Endothelial cell (in vitro differentiated cells): ENCODE measurements at regions not wholly inside any gene's neighbourhood (a gene's known extent, or its start where the extent isn't known, plus 50 kb on each side); places are given as distances from the start of the nearest gene placed in this dataset.

Experiments
- DNase-seq: peaks from one replicate; pipeline ENCODE4 v3.0.0; 2021; ENCODE audit warnings: low spot score
- H3K27ac Mint-ChIP-seq: one replicate; pipeline ENCODE4 v1.8.0; 2021; ENCODE audit warnings: mixed read lengths, inconsistent platforms; ENCODE audit not compliant: unreplicated experiment
- H3K27me3 Mint-ChIP-seq: one replicate; pipeline ENCODE4 v1.8.0; 2021; ENCODE audit warnings: mild to moderate bottlenecking, moderate library complexity, mixed read lengths, inconsistent platforms; ENCODE audit not compliant: unreplicated experiment
- H3K36me3 Mint-ChIP-seq: one replicate; pipeline ENCODE4 v1.8.0; 2021; ENCODE audit warnings: mild to moderate bottlenecking, low read depth, mixed read lengths, inconsistent platforms; ENCODE audit not compliant: unreplicated experiment
- H3K4me1 Mint-ChIP-seq: one replicate; pipeline ENCODE4 v1.8.0; 2021; ENCODE audit warnings: mild to moderate bottlenecking, mixed read lengths, inconsistent platforms; ENCODE audit not compliant: unreplicated experiment
- H3K4me3 Mint-ChIP-seq: one replicate; pipeline ENCODE4 v1.8.0; 2021; ENCODE audit warnings: mild to moderate bottlenecking, mixed read lengths, inconsistent platforms; ENCODE audit not compliant: unreplicated experiment
- H3K9me3 Mint-ChIP-seq: one replicate; pipeline ENCODE4 v1.8.0; 2021; ENCODE audit warnings: mixed read lengths, inconsistent platforms; ENCODE audit not compliant: unreplicated experiment
- TF ChIP-seq, protein P1 (sequence below): fragments of 200-600 bp; sonication (generic); IDR thresholded peaks from one replicate; pipeline ENCODE4 v1.5.0; 2021; ENCODE audit warnings: antibody characterized with exemption; ENCODE audit not compliant: unreplicated experiment

GRCh38 chr17:71628306-71628705 is 492.5 kb upstream of the SOX9 start:
- TF ChIP-seq, protein P1, sequence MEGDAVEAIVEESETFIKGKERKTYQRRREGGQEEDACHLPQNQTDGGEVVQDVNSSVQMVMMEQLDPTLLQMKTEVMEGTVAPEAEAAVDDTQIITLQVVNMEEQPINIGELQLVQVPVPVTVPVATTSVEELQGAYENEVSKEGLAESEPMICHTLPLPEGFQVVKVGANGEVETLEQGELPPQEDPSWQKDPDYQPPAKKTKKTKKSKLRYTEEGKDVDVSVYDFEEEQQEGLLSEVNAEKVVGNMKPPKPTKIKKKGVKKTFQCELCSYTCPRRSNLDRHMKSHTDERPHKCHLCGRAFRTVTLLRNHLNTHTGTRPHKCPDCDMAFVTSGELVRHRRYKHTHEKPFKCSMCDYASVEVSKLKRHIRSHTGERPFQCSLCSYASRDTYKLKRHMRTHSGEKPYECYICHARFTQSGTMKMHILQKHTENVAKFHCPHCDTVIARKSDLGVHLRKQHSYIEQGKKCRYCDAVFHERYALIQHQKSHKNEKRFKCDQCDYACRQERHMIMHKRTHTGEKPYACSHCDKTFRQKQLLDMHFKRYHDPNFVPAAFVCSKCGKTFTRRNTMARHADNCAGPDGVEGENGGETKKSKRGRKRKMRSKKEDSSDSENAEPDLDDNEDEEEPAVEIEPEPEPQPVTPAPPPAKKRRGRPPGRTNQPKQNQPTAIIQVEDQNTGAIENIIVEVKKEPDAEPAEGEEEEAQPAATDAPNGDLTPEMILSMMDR: no peak
- no peak overlapping the region for H3K4me3 Mint-ChIP-seq
- no peak overlapping the region for H3K27ac Mint-ChIP-seq
- DNase-seq: no peak
- no peaks in the 10 kb centered on the region for H3K36me3 Mint-ChIP-seq
- H3K27me3 Mint-ChIP-seq: no peaks in the 10 kb centered on the region
- H3K4me1 Mint-ChIP-seq: peaks cover 6% of the 10 kb centered on the region
- H3K9me3 Mint-ChIP-seq: no peaks in the 10 kb centered on the region

- TF ChIP-seq, protein P1: no peak
- no peak for DNase-seq
- H3K4me1 Mint-ChIP-seq: peaks cover 6% of the 10 kb centered on the region
- no peak overlapping the region for H3K4me3 Mint-ChIP-seq
- peaks cover 1% of the 10 kb centered on the region for H3K27me3 Mint-ChIP-seq
- H3K9me3 Mint-ChIP-seq: no peaks in the 10 kb centered on the region
- no peaks in the 10 kb centered on the region for H3K36me3 Mint-ChIP-seq
- H3K27ac Mint-ChIP-seq: no peak overlapping the region
Measured at GRCh38 chr17:71631483-71631882, 489.3 kb upstream of the SOX9 start.

DNA sequence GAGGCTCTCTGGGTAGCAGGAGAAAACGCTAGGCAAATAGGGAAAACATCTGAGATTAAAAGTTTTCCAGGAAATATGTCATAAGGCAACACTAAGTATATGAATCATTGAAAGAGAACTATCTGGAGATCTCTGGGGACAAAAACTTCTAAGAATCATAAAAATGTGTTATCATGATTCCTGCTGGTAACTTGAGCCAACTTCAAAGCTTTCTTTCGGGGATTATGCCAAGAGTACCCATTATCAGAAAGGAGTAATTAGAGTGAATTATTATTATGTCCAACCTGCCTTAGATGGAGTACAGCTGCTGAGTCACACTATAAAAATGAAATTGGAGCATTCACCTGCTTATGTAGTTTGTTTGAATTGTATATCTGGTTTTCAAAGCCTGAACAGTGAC is 488.5 kb upstream of the SOX9 start:
- TF ChIP-seq, protein P1: no peak
- Mint-ChIP-seq H3K27ac (no peak overlapping the region), H3K4me3 (no peak overlapping the region), H3K4me1 (peaks cover 6% of the 10 kb centered on the region), H3K9me3 (no peaks in the 10 kb centered on the region), H3K27me3 (peaks cover 1% of the 10 kb centered on the region), H3K36me3 (no peaks in the 10 kb centered on the region)
- no peak for DNase-seq

DNA sequence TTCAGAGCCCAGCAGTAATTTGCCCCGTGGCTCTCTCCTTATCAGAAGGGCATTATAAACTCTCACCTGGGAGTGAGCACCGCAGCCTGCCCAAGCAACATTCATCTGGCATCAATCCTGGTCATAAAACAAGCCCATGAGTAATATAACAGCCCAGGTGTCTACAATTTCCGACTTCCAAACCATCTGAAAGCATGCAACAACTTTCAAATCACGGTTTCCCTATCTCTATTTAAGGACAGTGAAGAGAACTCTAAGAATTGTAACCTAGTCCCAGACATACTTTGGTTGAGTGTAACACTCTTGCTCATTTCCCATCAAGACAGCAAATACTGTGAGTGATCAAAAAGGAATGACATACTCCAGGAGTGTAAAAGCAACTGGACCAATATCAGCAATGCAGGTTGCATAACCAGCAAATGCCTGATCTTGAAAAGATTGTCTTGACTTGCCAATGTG is 487.4 kb upstream of the SOX9 start:
- Mint-ChIP-seq H3K36me3 (no peaks in the 10 kb centered on the region), H3K4me3 (no peak overlapping the region), H3K4me1 (peaks cover 6% of the 10 kb centered on the region), H3K27me3 (peaks cover 1% of the 10 kb centered on the region), H3K27ac (no peak overlapping the region), H3K9me3 (no peaks in the 10 kb centered on the region)
- no peak for DNase-seq
- TF ChIP-seq, protein P1: no peak

GRCh38 chr17:71634376-71634775 is 486.4 kb upstream of the SOX9 start:
- no peaks in the 10 kb centered on the region for H3K9me3 Mint-ChIP-seq
- DNase-seq: no peak
- H3K27me3 Mint-ChIP-seq: peaks cover 2% of the 10 kb centered on the region
- H3K27ac Mint-ChIP-seq: no peak overlapping the region
- no peaks in the 10 kb centered on the region for H3K36me3 Mint-ChIP-seq
- peaks cover 6% of the 10 kb centered on the region for H3K4me1 Mint-ChIP-seq
- H3K4me3 Mint-ChIP-seq: no peak overlapping the region
- TF ChIP-seq, protein P1: no peak
